GM13976 (cell line): ENCODE measurements at regions not wholly inside any gene's neighbourhood (a gene's known extent, or its start where the extent isn't known, plus 50 kb on each side); places are given as distances from the start of the nearest gene placed in this dataset.
"Not testable (repeated sequence)": the region's sequence is repeated elsewhere in the genome, so short reads cannot be mapped to it uniquely, and the experiment has no call there.

Experiments used
- DNase-seq: peaks from one replicate; pipeline ENCODE4 v3.0.0; 2012; ENCODE audit warnings: low spot score
- CTCF ChIP-seq: IDR thresholded peaks from 2 replicates; pipeline ENCODE4 v1.5.1; 2012; ENCODE audit warnings: borderline replicate concordance, mild to moderate bottlenecking; ENCODE audit not compliant: insufficient read depth; ENCODE audit errors: extremely low read depth, missing control alignments, control extremely low read depth
- in situ Hi-C: fragments of 300-500 bp; cut with MboI; formaldehyde crosslinking; loops from one replicate; pipeline ENCODE4 v1.12.0; 2022; ENCODE audit warnings: low sequenced_read_pairs, mixed read lengths, inconsistent platforms; ENCODE audit not compliant: unreplicated experiment

DNA sequence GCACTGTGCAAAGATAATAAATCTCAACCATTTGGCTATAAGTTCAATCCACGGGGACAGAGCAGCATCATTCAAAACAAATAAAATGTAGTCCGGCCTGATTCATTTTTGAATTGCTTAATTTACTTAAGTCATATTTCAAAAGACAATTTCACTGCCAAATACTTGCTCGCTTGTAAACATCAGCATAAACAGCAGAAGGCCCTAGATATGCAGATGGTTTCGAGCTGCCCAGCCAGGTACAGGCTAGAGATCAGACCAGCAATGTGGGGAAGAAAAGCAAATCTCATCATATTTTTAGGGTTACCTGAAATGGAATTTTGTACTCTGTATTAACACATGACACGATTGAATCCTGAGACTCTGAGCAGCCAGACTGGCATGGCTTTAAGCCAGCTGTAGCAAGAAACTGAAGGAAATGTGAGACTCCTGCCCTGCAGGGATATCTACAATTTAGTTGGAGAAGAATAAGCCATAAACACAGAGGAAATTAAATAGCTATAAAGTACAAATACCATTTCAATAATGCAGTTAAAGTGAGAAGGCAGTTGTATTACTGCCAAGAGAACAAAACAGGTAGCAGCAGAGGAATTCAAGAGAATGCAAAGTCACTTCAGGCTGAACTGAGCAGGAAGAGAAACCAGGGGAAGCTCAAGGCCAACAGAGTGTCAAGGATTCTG lies 440.3 kb downstream of the ETS1 start:
- no peak for TF ChIP-seq CTCF
- in situ Hi-C loops = no loop called here
- DNase-seq = no peak

DNA sequence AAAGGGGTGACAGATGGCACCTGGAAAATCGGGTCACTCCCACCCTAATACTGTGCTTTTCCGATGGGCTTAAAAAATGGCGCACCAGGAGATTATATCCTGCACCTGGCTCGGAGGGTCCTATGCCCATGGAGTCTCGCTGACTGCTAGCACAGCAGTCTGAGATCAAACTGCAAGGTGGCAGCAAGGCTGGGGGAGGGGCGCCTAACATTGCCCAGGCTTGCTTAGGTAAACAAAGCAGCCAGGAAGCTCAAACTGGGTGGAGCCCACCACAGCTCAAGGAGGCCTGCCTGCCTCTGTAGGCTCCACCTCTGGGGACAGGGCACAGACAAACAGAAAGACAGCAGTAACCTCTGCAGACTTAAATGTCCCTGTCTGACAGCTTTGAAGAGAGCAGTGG lies 447.1 kb downstream of the ETS1 start:
- in situ Hi-C loops, DNase-seq: not testable (repeated sequence)

GRCh38 chr11:128135451-128135850 lies 451.9 kb downstream of the ETS1 start:
- DNase-seq = no peak
- in situ Hi-C loops = no loop called here
- TF ChIP-seq CTCF = no peak

- no peak for TF ChIP-seq CTCF
- in situ Hi-C loops = no loop called here
- DNase-seq = no peak
These were observed 453.9 kb downstream of the ETS1 start for GRCh38 chr11:128133501-128133900.

DNA sequence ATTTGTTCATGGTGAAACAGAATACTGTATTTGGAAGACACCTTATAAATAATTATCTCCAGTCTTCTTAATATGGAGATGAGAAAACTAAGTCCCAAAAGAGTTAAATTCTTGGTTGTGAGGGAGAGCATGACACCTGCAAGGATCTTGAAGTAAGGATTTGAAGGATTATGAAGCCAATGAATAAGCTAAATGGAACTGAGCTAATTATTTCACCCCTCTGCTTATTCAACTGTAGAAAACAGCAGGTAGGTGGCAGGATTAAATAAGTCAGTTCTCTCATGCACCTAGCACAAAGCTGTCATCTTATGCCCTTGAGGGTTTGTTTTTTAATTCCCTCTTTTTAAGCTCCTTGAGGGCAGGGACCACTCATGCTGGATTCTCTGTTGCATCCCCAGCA lies 457.3 kb downstream of the ETS1 start:
- no peak for DNase-seq
- TF ChIP-seq CTCF = no peak
- in situ Hi-C loops = no loop called here

DNA sequence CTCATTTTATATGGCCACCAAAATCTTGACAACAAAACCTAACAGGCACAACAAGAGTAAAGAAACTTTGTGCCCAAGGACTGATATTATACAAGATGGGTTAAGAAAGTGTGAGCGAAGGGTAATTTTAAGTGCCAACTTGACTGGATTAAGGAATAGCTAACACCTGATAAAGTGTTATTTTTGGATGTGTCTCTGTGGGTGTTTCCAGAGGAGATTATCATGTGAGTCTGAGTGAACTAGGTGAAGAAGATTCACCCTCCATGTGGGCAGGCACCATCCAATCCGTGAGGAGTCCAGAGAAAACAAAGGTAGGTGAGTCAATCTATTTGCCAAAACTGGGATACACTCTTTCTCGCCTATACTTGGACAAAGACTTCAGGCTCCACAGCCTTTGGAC lies 461.6 kb downstream of the ETS1 start:
- in situ Hi-C loops = no loop called here
- DNase-seq = no peak
- no peak for TF ChIP-seq CTCF

GRCh38 chr11:128116885-128117284 lies 470.5 kb downstream of the ETS1 start:
- in situ Hi-C loops = no loop called here
- no peak for DNase-seq
- no peak for TF ChIP-seq CTCF
